Mammary epithelial cell (primary cell): ENCODE measurements at regions not wholly inside any gene's neighbourhood (a gene's known extent, or its start where the extent isn't known, plus 50 kb on each side); places are given as distances from the start of the nearest gene placed in this dataset.

ENCODE experiments used
- CTCF ChIP-seq, 2 donors: IDR thresholded peaks in 1 of 2; conservative IDR thresholded peaks in 1 of 2; 2 replicates each; pipeline ENCODE4 v1.5.1; 2011 to 2012; ENCODE audit warnings: inconsistent platforms in 2 of 2, low read length in 2 of 2, mild to moderate bottlenecking in 2 of 2, control low read depth in 1 of 2, low read depth in 1 of 2; ENCODE audit not compliant: insufficient read depth in 1 of 2; ENCODE audit errors: extremely low read depth in 1 of 2
- EZH2 ChIP-seq: IDR thresholded peaks from 2 replicates; pipeline ENCODE4 v1.6.1; 2012; ENCODE audit warnings: low read length, inconsistent platforms, borderline replicate concordance

DNA sequence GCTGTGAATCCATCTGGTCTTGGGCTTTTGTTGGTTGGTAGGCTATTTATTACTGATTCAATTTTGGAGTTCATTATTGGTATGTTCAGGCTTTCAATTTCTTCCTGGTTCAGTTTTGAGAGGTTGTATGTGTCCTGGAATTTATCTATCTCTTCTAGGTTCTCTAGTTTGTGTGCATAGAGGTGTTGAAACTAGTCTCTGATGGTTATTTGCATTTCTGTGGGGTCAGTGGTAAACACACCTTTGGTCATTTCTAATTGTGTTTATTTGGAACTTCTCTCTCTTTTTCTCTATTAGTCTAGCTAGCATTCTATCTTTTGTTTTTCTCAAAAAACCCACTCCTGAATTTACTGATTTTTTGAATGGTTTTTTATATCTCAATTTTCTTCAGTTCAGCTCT is 70.1 kb upstream of the IRAK1BP1 start:
- TF ChIP-seq CTCF (conservative IDR thresholded peaks at IDR 0.05 in 1 of 2, IDR thresholded peaks at IDR 0.05 in 1 of 2; ENCODE audit: extremely low read depth in 1 of 2, insufficient read depth in 1 of 2, low read depth in 1 of 2, low read length in 2 of 2) (no peak), EZH2 (no peak)
